Neural cell (in vitro differentiated cells): ENCODE measurements at regions not wholly inside any gene's neighbourhood (a gene's known extent, or its start where the extent isn't known, plus 50 kb on each side); places are given as distances from the start of the nearest gene placed in this dataset.
A peak's percentile ranks its signal among the peaks of the same experiment; 100 is the strongest.

Experiments
- H2AFZ ChIP-seq: fragments of 200-600, 300-800 bp; sonication (generic), shearing (Covaris generic); 2 replicates; pipeline ENCODE4 v1.6.0; 2014; ENCODE audit warnings: low read depth, mild to moderate bottlenecking, antibody characterized with exemption, low read length, moderate library complexity
- H3F3A ChIP-seq: fragments of 200-600 bp; shearing (Covaris generic); 2 replicates; pipeline ENCODE4 v1.6.1; 2016; ENCODE audit warnings: mild to moderate bottlenecking, moderate library complexity, mixed read lengths, antibody characterized with exemption, low read length; ENCODE audit not compliant: insufficient read depth, poor library complexity, severe bottlenecking
- H3K27ac ChIP-seq: fragments of 200-600, 300-800 bp; sonication (generic), shearing (Covaris generic); 2 replicates; pipeline ENCODE4 v1.5.1; 2014; ENCODE audit warnings: mild to moderate bottlenecking, low read length, moderate library complexity
- H3K27me3 ChIP-seq: fragments of 300-800, 200-600 bp; sonication (generic), shearing (Covaris generic); 2 replicates; pipeline ENCODE4 v1.6.0; 2014; ENCODE audit warnings: mild to moderate bottlenecking, low read depth, low read length, moderate library complexity; ENCODE audit not compliant: insufficient read depth
- H3K36me3 ChIP-seq: fragments of 300-800, 200-600 bp; sonication (generic), shearing (Covaris generic); 2 replicates; pipeline ENCODE4 v1.5.1; 2014; ENCODE audit warnings: mild to moderate bottlenecking, antibody characterized with exemption, low read length, moderate library complexity; ENCODE audit not compliant: insufficient read depth
- H3K4me2 ChIP-seq: fragments of 300-800, 200-600 bp; sonication (generic), shearing (Covaris generic); 2 replicates; pipeline ENCODE4 v1.6.0; 2014; ENCODE audit warnings: mild to moderate bottlenecking, low read length
- H3K4me3 ChIP-seq: fragments of 300-800, 200-600 bp; sonication (generic), shearing (Covaris generic); 2 replicates; pipeline ENCODE4 v1.5.1; 2014; ENCODE audit warnings: mild to moderate bottlenecking, low read length, moderate library complexity
- H3K79me2 ChIP-seq: fragments of 200-600 bp; shearing (Covaris generic); replicated peaks from 2 replicates; pipeline ENCODE4 v1.6.0; 2014; ENCODE audit warnings: mild to moderate bottlenecking, low read length, moderate library complexity; ENCODE audit not compliant: insufficient read depth
- H3K9ac ChIP-seq: fragments of 300-800, 200-600 bp; sonication (generic), shearing (Covaris generic); 2 replicates; pipeline ENCODE4 v1.6.1; 2016; ENCODE audit warnings: mild to moderate bottlenecking, low read length, mixed read lengths
- H3K9me2 ChIP-seq: fragments of 200-600 bp; shearing (Covaris generic); 2 replicates; pipeline ENCODE4 v1.6.1; 2016; ENCODE audit warnings: mild to moderate bottlenecking, low read length, mixed read lengths; ENCODE audit not compliant: insufficient read depth
- H3K9me3 ChIP-seq: fragments of 200-600, 300-800 bp; sonication (generic), shearing (Covaris generic); 2 replicates; pipeline ENCODE4 v1.6.1; 2016; ENCODE audit warnings: mild to moderate bottlenecking, mixed run types, low read length, moderate library complexity, mixed read lengths
- H4K20me1 ChIP-seq: fragments of 200-600 bp; shearing (Covaris generic); 2 replicates; pipeline ENCODE4 v1.6.1; 2016; ENCODE audit warnings: mild to moderate bottlenecking, mixed run types; ENCODE audit not compliant: insufficient read depth
- EP300 ChIP-seq: fragments of 450-650 bp; conservative IDR thresholded peaks from 2 replicates; pipeline ENCODE4 v1.6.1; 2014; ENCODE audit warnings: antibody characterized with exemption, mild to moderate bottlenecking, moderate library complexity; ENCODE audit not compliant: poor library complexity, severe bottlenecking
- EZH2 ChIP-seq: fragments of 200-600, 300-800 bp; shearing (Covaris generic), sonication (generic); IDR thresholded peaks from 2 replicates; pipeline ENCODE4 v1.6.1; 2014; ENCODE audit warnings: antibody characterized with exemption, low read length, borderline replicate concordance, mild to moderate bottlenecking; ENCODE audit not compliant: insufficient read depth, poor library complexity, severe bottlenecking
- POLR2AphosphoS5 ChIP-seq: IDR thresholded peaks from 2 replicates; pipeline ENCODE4 v1.6.1; 2012
- RAD21 ChIP-seq: fragments of 450-650 bp; conservative IDR thresholded peaks from 2 replicates; pipeline ENCODE4 v1.6.1; 2014; ENCODE audit warnings: antibody characterized with exemption, mild to moderate bottlenecking, moderate library complexity
- REST ChIP-seq: IDR thresholded peaks from 2 replicates; pipeline ENCODE4 v1.6.1; 2012; ENCODE audit warnings: borderline replicate concordance
- SMC3 ChIP-seq: fragments of 450-650 bp; conservative IDR thresholded peaks from 2 replicates; pipeline ENCODE4 v1.6.1; 2014; ENCODE audit warnings: antibody characterized with exemption, mild to moderate bottlenecking, moderate library complexity; ENCODE audit not compliant: poor library complexity
- TF ChIP-seq, protein P1 (sequence below): fragments of 450-650 bp; IDR thresholded peaks from 2 replicates; pipeline ENCODE4 v1.5.1; 2014; ENCODE audit warnings: antibody characterized with exemption, mild to moderate bottlenecking, moderate library complexity; ENCODE audit not compliant: poor library complexity, severe bottlenecking

DNA sequence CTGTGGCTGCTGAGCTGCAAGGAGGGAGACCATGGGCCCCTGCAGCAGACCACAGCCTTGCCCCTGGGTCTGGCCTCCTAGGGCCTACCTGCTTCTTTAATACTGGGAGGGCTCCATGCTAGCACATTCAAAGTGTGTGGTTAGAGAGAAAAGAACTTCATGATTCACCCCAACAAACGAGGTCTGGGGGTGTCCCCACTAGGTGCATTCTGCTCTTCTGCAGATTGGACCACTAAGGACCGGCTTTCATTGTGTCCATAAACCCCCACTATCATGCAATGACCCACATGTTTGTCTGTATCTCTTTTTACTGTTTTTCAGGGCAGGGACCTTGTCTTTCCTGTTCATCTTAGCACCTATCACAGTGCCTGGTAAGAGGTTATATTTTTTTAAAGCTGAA lies 185.4 kb downstream of the OMA1 start:
- TF ChIP-seq, protein P1, sequence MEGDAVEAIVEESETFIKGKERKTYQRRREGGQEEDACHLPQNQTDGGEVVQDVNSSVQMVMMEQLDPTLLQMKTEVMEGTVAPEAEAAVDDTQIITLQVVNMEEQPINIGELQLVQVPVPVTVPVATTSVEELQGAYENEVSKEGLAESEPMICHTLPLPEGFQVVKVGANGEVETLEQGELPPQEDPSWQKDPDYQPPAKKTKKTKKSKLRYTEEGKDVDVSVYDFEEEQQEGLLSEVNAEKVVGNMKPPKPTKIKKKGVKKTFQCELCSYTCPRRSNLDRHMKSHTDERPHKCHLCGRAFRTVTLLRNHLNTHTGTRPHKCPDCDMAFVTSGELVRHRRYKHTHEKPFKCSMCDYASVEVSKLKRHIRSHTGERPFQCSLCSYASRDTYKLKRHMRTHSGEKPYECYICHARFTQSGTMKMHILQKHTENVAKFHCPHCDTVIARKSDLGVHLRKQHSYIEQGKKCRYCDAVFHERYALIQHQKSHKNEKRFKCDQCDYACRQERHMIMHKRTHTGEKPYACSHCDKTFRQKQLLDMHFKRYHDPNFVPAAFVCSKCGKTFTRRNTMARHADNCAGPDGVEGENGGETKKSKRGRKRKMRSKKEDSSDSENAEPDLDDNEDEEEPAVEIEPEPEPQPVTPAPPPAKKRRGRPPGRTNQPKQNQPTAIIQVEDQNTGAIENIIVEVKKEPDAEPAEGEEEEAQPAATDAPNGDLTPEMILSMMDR = no peak
- TF ChIP-seq EP300 (no peak), EZH2 (no peak), RAD21 (no peak), SMC3 (no peak), REST (no peak)
- H3F3A ChIP-seq = no peaks in the 10 kb centered on the region
- H3K27me3 ChIP-seq = no peaks in the 10 kb centered on the region
- H4K20me1 ChIP-seq = no peaks in the 10 kb centered on the region
- no peak overlapping the region for H3K9ac ChIP-seq
- H3K4me2 ChIP-seq = no peak overlapping the region
- H2AFZ ChIP-seq = no peak overlapping the region
- H3K79me2 ChIP-seq = no peaks in the 10 kb centered on the region
- H3K9me2 ChIP-seq = no peaks in the 10 kb centered on the region
- no peak overlapping the region for H3K4me3 ChIP-seq
- H3K36me3 ChIP-seq = no peaks in the 10 kb centered on the region
- no peaks in the 10 kb centered on the region for H3K9me3 ChIP-seq
- no peak overlapping the region for H3K27ac ChIP-seq

- Histone ChIP-seq H3K27ac (peak overlapping the region; percentile 52), H3F3A (no peaks in the 10 kb centered on the region), H3K9ac (no peak overlapping the region), H2AFZ (peak overlapping the region; percentile 52), H3K79me2 (no peaks in the 10 kb centered on the region), H4K20me1 (no peaks in the 10 kb centered on the region), H3K27me3 (no peaks in the 10 kb centered on the region), H3K4me2 (no peak overlapping the region), H3K4me3 (peak overlapping the region; percentile 21), H3K9me2 (no peaks in the 10 kb centered on the region), H3K9me3 (no peaks in the 10 kb centered on the region), H3K36me3 (no peaks in the 10 kb centered on the region)
- no peak for TF ChIP-seq POLR2AphosphoS5
- TF ChIP-seq, protein P1 = peak; percentile 15
Measured at GRCh38 chr1:58358346-58358745, 188.2 kb downstream of the OMA1 start.
